Hepatocyte (in vitro differentiated cells): ENCODE measurements at regions not wholly inside any gene's neighbourhood (a gene's known extent, or its start where the extent isn't known, plus 50 kb on each side); places are given as distances from the start of the nearest gene placed in this dataset.

Experiments
- EZH2 ChIP-seq: fragments of 200-600 bp; sonication (generic); IDR thresholded peaks from 2 replicates; pipeline ENCODE4 v1.6.1; 2016; ENCODE audit warnings: antibody characterized with exemption, mild to moderate bottlenecking, borderline replicate concordance
- EZH2phosphoT487 ChIP-seq: fragments of 200-600 bp; sonication (generic); IDR thresholded peaks from one replicate; pipeline ENCODE4 v1.6.1; 2018; ENCODE audit warnings: antibody characterized with exemption, mild to moderate bottlenecking, low read depth, moderate library complexity; ENCODE audit not compliant: unreplicated experiment, severe bottlenecking
- TF ChIP-seq, protein P1 (sequence below): fragments of 200-600 bp; sonication (generic); IDR thresholded peaks from 2 replicates; pipeline ENCODE4 v1.5.1; 2016; ENCODE audit warnings: antibody characterized with exemption, mild to moderate bottlenecking; ENCODE audit not compliant: poor library complexity

DNA sequence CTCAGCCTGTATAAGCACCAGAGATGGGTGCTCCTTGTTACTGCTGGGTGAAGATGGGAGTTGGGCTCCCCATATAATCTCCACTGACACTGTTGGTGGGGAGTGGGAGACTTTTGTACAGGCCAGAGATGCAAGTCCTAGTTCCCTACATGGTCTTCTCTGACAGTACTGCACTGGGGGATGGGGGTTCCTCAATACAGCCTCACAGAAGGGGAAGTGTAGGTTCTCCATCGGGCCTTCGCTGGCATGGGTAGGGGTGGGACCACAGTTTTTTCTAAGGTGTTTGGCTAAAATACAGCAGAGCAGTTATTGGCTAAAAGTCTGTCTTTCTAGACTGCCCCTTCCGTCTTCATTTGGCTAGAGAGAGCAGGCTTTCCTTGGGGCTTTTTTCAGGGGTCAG is 167.2 kb upstream of the SERP2 start:
- TF ChIP-seq, protein P1, sequence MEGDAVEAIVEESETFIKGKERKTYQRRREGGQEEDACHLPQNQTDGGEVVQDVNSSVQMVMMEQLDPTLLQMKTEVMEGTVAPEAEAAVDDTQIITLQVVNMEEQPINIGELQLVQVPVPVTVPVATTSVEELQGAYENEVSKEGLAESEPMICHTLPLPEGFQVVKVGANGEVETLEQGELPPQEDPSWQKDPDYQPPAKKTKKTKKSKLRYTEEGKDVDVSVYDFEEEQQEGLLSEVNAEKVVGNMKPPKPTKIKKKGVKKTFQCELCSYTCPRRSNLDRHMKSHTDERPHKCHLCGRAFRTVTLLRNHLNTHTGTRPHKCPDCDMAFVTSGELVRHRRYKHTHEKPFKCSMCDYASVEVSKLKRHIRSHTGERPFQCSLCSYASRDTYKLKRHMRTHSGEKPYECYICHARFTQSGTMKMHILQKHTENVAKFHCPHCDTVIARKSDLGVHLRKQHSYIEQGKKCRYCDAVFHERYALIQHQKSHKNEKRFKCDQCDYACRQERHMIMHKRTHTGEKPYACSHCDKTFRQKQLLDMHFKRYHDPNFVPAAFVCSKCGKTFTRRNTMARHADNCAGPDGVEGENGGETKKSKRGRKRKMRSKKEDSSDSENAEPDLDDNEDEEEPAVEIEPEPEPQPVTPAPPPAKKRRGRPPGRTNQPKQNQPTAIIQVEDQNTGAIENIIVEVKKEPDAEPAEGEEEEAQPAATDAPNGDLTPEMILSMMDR: no peak
- no peak for TF ChIP-seq EZH2
- TF ChIP-seq EZH2phosphoT487: no peak
